Endodermal cell (in vitro differentiated cells): ENCODE measurements at regions not wholly inside any gene's neighbourhood (a gene's known extent, or its start where the extent isn't known, plus 50 kb on each side); places are given as distances from the start of the nearest gene placed in this dataset.
A peak's percentile ranks its signal among the peaks of the same experiment; 100 is the strongest.

Experiments
- DNase-seq: peaks from one replicate; pipeline ENCODE4 v3.0.0-alpha.2; 2017
- H3K27ac ChIP-seq: 2 replicates; pipeline ENCODE4 v1.5.1; 2013; ENCODE audit warnings: mild to moderate bottlenecking, low read depth, low read length, moderate library complexity
- H3K27me3 ChIP-seq: 2 replicates; pipeline ENCODE4 v1.6.1; 2013; ENCODE audit warnings: mild to moderate bottlenecking, low read length, moderate library complexity; ENCODE audit not compliant: insufficient read depth, control insufficient read depth, poor library complexity, severe bottlenecking
- H3K36me3 ChIP-seq: 2 replicates; pipeline ENCODE4 v1.7.0; 2013; ENCODE audit warnings: mild to moderate bottlenecking, low read length, moderate library complexity; ENCODE audit not compliant: control insufficient read depth, insufficient read depth
- H3K4me1 ChIP-seq: one replicate; pipeline ENCODE4 v1.7.0; 2013; ENCODE audit warnings: low read length; ENCODE audit not compliant: control insufficient read depth, insufficient read depth
- H3K4me3 ChIP-seq: 2 replicates; pipeline ENCODE4 v1.5.1; 2013; ENCODE audit warnings: mild to moderate bottlenecking, low read length, moderate library complexity
- H3K9ac ChIP-seq: 2 replicates; pipeline ENCODE4 v1.6.1; 2013; ENCODE audit warnings: mild to moderate bottlenecking, low read length, moderate library complexity; ENCODE audit not compliant: poor library complexity, severe bottlenecking; ENCODE audit errors: extremely low read depth
- H3K9me3 ChIP-seq: 2 replicates; pipeline ENCODE4 v1.6.1; 2013; ENCODE audit warnings: mild to moderate bottlenecking, low read length, moderate library complexity; ENCODE audit not compliant: control insufficient read depth
- H3K27ac Mint-ChIP-seq: 2 replicates; pipeline ENCODE4 v1.8.0; 2020; ENCODE audit warnings: mixed read lengths
- H3K27me3 Mint-ChIP-seq: 2 replicates; pipeline ENCODE4 v1.8.0; 2021; ENCODE audit warnings: mild to moderate bottlenecking, mixed read lengths; ENCODE audit not compliant: insufficient read depth
- H3K36me3 Mint-ChIP-seq: 2 replicates; pipeline ENCODE4 v1.8.0; 2020; ENCODE audit warnings: low read depth, mixed read lengths
- H3K4me1 Mint-ChIP-seq: 2 replicates; pipeline ENCODE4 v1.8.0; 2020; ENCODE audit warnings: mixed read lengths
- H3K4me3 Mint-ChIP-seq: 2 replicates; pipeline ENCODE4 v1.8.0; 2020; ENCODE audit warnings: mild to moderate bottlenecking, moderate library complexity, mixed read lengths
- H3K9me3 Mint-ChIP-seq: 2 replicates; pipeline ENCODE4 v1.8.0; 2020; ENCODE audit warnings: mild to moderate bottlenecking, mixed read lengths
- CTCF ChIP-seq: fragments of 200-600 bp; sonication (generic); conservative IDR thresholded peaks from 2 replicates; pipeline ENCODE4 v1.5.0; 2021; ENCODE audit warnings: antibody characterized with exemption, mild to moderate bottlenecking
- WGBS, 2 experiments: methylation state at CpG; one replicate each; pipeline versions ENCODE4 v1.1.5 to v1.1.7; 2013; ENCODE audit warnings: missing lambda C conversion rate in 2 of 2, mixed read lengths in 1 of 2; ENCODE audit not compliant: insufficient coverage in 1 of 2, insufficient read length in 1 of 2; 5-methylcytosine and 5-hydroxymethylcytosine counted together

- Mint-ChIP-seq H3K4me1 (no peaks in the 10 kb centered on the region), H3K27ac (no peak overlapping the region), H3K4me3 (no peak overlapping the region), H3K36me3 (no peaks in the 10 kb centered on the region), H3K27me3 (no peaks in the 10 kb centered on the region), H3K9me3 (peaks cover 43% of the 10 kb centered on the region)
- Histone ChIP-seq H3K4me3 (no peak overlapping the region), H3K4me1 (no peaks in the 10 kb centered on the region), H3K9me3 (no peaks in the 10 kb centered on the region), H3K27me3 (no peaks in the 10 kb centered on the region), H3K36me3 (no peaks in the 10 kb centered on the region), H3K9ac (no peak overlapping the region), H3K27ac (no peak overlapping the region)
- DNase-seq = no peak
- TF ChIP-seq CTCF = no peak
Observed at GRCh38 chrX:63566856-63567255, 215.7 kb upstream of the SPIN4 start.

GRCh38 chrX:63561425-63561824 lies 210.3 kb upstream of the SPIN4 start:
- Histone ChIP-seq H3K36me3 (no peaks in the 10 kb centered on the region), H3K27me3 (no peaks in the 10 kb centered on the region), H3K4me3 (peak overlapping the region; percentile 92), H3K4me1 (no peaks in the 10 kb centered on the region), H3K27ac (no peak overlapping the region), H3K9me3 (no peaks in the 10 kb centered on the region), H3K9ac (no peak overlapping the region)
- Mint-ChIP-seq H3K4me1 (no peaks in the 10 kb centered on the region), H3K27ac (no peak overlapping the region), H3K9me3 (peaks cover 36% of the 10 kb centered on the region), H3K36me3 (peaks cover 4% of the 10 kb centered on the region), H3K4me3 (peak overlapping the region; percentile 96), H3K27me3 (no peaks in the 10 kb centered on the region)
- TF ChIP-seq CTCF = no peak
- WGBS, 2 experiments = 29 to 68% methylated on average over 1 to 6 of the region's 6 CpGs
- no peak for DNase-seq

GRCh38 chrX:63560601-63561218 lies 209.6 kb upstream of the SPIN4 start:
- H3K27me3 ChIP-seq = no peaks in the 10 kb centered on the region
- H3K4me1 ChIP-seq = no peaks in the 10 kb centered on the region
- WGBS, 2 experiments = 0% methylated on average over 1 to 17 of the region's 20 CpGs
- Mint-ChIP-seq H3K4me3 (peak overlapping the region; percentile 96), H3K27ac (peak overlapping the region; percentile 96), H3K36me3 (peaks cover 4% of the 10 kb centered on the region), H3K4me1 (no peaks in the 10 kb centered on the region), H3K9me3 (peaks cover 30% of the 10 kb centered on the region), H3K27me3 (no peaks in the 10 kb centered on the region)
- DNase-seq = peak; percentile 90
- peak overlapping the region; percentile 70 for H3K9ac ChIP-seq
- H3K36me3 ChIP-seq = no peaks in the 10 kb centered on the region
- TF ChIP-seq CTCF = no peak
- H3K27ac ChIP-seq = peak overlapping the region; percentile 62
- peak overlapping the region; percentile 92 for H3K4me3 ChIP-seq
- no peaks in the 10 kb centered on the region for H3K9me3 ChIP-seq
